ENCODE measurements at regions not wholly inside any gene's neighbourhood (a gene's known extent, or its start where the extent isn't known, plus 50 kb on each side); places are given as distances from the start of the nearest gene placed in this dataset.

DNA sequence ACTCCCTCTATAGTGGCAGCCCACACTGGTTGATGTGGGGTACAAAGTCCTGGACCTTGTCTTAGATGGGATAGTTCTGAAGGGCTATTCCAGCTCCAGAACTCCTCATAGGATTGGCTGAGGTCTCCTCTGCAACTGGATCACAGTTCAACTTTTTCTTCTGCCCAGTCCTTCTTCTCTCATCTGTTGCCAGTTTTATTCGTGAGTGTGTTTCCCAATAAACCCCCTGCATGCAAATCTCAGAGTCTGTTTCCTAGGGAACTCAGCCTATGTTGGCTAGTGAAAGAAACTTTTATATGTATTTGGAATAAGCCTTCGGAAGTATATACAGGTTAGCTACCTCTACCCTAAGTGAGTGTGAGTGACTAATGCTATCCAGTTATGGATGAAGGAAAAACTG lies 823.4 kb downstream of the SLC4A3 start:
- Mint-ChIP-seq H3K36me3 (ENCODE audit: unreplicated experiment) (no peaks in the 10 kb centered on the region), H3K27me3 (ENCODE audit: unreplicated experiment) (no peaks in the 10 kb centered on the region), H3K9me3 (ENCODE audit: unreplicated experiment) (no peaks in the 10 kb centered on the region), H3K4me3 (ENCODE audit: unreplicated experiment) (no peak overlapping the region), H3K4me1 (ENCODE audit: low read depth, unreplicated experiment) (no peaks in the 10 kb centered on the region), H3K27ac (ENCODE audit: unreplicated experiment) (no peak overlapping the region)
- TF ChIP-seq, protein P1, sequence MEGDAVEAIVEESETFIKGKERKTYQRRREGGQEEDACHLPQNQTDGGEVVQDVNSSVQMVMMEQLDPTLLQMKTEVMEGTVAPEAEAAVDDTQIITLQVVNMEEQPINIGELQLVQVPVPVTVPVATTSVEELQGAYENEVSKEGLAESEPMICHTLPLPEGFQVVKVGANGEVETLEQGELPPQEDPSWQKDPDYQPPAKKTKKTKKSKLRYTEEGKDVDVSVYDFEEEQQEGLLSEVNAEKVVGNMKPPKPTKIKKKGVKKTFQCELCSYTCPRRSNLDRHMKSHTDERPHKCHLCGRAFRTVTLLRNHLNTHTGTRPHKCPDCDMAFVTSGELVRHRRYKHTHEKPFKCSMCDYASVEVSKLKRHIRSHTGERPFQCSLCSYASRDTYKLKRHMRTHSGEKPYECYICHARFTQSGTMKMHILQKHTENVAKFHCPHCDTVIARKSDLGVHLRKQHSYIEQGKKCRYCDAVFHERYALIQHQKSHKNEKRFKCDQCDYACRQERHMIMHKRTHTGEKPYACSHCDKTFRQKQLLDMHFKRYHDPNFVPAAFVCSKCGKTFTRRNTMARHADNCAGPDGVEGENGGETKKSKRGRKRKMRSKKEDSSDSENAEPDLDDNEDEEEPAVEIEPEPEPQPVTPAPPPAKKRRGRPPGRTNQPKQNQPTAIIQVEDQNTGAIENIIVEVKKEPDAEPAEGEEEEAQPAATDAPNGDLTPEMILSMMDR (IDR thresholded peaks at IDR 0.05; ENCODE audit: partially characterized antibody, unreplicated experiment), result no peak
- no peak for DNase-seq

DNA sequence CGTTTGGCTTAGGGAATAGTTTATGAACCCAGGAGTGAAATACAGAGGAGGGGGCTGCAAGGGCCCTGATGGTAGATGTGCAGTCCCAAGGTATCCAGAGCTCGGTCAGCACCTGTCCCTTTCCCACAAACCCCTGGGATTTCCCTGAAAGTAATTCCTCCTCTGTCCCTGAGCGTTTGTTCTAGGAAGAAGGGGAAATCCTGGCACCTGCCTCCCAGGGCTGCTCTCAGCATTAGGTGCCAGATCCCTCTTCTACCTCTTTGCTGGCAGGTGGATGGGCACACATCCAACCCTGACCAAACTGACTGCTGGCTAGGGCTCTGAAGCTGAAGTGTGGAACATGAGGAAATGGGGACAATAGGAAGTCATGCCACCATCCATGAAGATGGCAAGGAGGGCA lies 824.0 kb downstream of the SLC4A3 start:
- TF ChIP-seq, protein P1 (IDR thresholded peaks at IDR 0.05; ENCODE audit: partially characterized antibody, unreplicated experiment), result no peak
- Mint-ChIP-seq H3K27ac (ENCODE audit: unreplicated experiment) (no peak overlapping the region), H3K9me3 (ENCODE audit: unreplicated experiment) (no peaks in the 10 kb centered on the region), H3K27me3 (ENCODE audit: unreplicated experiment) (no peaks in the 10 kb centered on the region), H3K4me3 (ENCODE audit: unreplicated experiment) (no peak overlapping the region), H3K36me3 (ENCODE audit: unreplicated experiment) (no peaks in the 10 kb centered on the region), H3K4me1 (ENCODE audit: low read depth, unreplicated experiment) (no peaks in the 10 kb centered on the region)
- DNase-seq, result no peak

DNA sequence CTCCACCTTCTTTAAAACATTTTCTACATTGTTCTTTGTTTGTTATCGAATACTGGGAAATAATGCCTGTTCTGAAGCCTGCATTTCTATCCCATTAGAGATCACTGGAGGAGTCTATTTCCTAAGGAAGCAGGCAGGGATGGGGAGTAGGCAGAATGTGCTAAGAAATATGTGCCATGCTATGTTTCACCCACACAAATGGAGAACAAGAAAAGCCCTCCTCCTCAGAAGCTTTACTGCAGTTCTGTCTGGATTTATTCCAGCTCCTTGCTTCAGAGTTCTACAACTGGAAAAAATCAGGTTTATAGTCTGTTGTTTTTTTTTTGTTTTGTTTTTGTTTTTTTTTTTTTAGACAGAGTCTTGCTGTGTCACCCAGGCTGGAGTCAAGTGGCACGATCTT lies 825.1 kb downstream of the SLC4A3 start:
- H3K27me3 Mint-ChIP-seq (ENCODE audit: unreplicated experiment), result no peaks in the 10 kb centered on the region
- H3K4me1 Mint-ChIP-seq (ENCODE audit: low read depth, unreplicated experiment), result no peaks in the 10 kb centered on the region
- no peak for DNase-seq
- H3K27ac Mint-ChIP-seq (ENCODE audit: unreplicated experiment), result no peak overlapping the region
- no peaks in the 10 kb centered on the region for H3K36me3 Mint-ChIP-seq (ENCODE audit: unreplicated experiment)
- no peaks in the 10 kb centered on the region for H3K9me3 Mint-ChIP-seq (ENCODE audit: unreplicated experiment)
- TF ChIP-seq, protein P1 (IDR thresholded peaks at IDR 0.05; ENCODE audit: partially characterized antibody, unreplicated experiment), result no peak
- no peak overlapping the region for H3K4me3 Mint-ChIP-seq (ENCODE audit: unreplicated experiment)

DNA sequence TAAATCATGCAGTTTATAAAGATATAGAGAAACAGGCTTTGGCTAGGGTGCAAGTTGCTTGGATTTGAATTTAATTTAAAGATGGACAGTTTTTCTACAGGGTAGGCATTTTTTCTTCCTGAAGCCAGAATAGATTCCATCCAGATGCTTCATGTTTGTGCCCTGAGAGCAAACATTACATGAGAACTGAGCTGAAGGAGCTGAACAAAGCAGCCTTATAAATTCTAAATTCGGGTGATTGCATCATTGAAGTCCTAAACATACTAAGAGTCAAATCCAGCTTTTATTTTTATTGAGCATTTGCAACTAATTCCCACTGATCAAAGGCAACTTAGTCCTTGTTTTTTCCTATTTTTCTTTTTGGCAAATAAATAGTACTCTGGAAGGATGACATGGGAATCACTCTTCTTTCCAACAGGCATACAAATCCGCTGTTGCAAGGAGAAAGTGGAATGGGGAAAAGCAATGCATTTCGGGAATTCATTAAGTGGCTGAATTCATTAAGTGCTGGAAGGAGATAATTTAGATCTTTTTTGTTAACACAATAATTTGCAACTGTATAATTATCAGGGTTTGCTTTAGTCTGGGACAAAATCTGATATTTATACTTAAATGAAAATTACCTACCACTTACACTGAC lies 828.0 kb downstream of the SLC4A3 start:
- TF ChIP-seq, protein P1 (IDR thresholded peaks at IDR 0.05; ENCODE audit: partially characterized antibody, unreplicated experiment), result no peak
- no peak overlapping the region for H3K4me3 Mint-ChIP-seq (ENCODE audit: unreplicated experiment)
- H3K4me1 Mint-ChIP-seq (ENCODE audit: low read depth, unreplicated experiment), result no peaks in the 10 kb centered on the region
- H3K9me3 Mint-ChIP-seq (ENCODE audit: unreplicated experiment), result no peaks in the 10 kb centered on the region
- no peak overlapping the region for H3K27ac Mint-ChIP-seq (ENCODE audit: unreplicated experiment)
- H3K36me3 Mint-ChIP-seq (ENCODE audit: unreplicated experiment), result no peaks in the 10 kb centered on the region
- no peak for DNase-seq
- no peaks in the 10 kb centered on the region for H3K27me3 Mint-ChIP-seq (ENCODE audit: unreplicated experiment)

DNA sequence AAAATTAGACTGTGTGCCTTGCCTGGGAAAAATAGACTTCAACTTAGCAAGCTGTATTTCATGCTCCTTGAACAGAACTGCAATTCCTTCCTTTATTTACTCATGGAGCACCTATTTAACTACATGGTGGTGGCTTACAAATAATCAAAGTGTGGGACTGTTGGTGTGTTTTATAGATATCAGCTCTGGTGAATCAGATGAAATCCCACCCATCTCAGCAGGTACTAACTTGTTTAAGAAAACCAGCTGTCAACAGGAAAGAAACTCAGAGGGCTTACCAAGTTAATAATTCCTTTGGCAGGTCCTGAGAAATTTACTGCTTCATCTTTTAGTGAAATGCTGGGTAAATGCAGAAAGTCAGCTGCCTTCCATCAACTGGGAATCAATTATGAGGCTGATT lies 830.6 kb downstream of the SLC4A3 start:
- H3K9me3 Mint-ChIP-seq (ENCODE audit: unreplicated experiment), result no peaks in the 10 kb centered on the region
- TF ChIP-seq, protein P1 (IDR thresholded peaks at IDR 0.05; ENCODE audit: partially characterized antibody, unreplicated experiment), result no peak

More for the DNA sequence above, 830.6 kb downstream of the SLC4A3 start:
- no peak for DNase-seq
- Mint-ChIP-seq H3K27me3 (ENCODE audit: unreplicated experiment) (no peaks in the 10 kb centered on the region), H3K4me1 (ENCODE audit: low read depth, unreplicated experiment) (no peaks in the 10 kb centered on the region), H3K36me3 (ENCODE audit: unreplicated experiment) (no peaks in the 10 kb centered on the region), H3K4me3 (ENCODE audit: unreplicated experiment) (no peak overlapping the region), H3K27ac (ENCODE audit: unreplicated experiment) (no peak overlapping the region)
